SK-N-SH (cell line): ENCODE measurements at regions not wholly inside any gene's neighbourhood (a gene's known extent, or its start where the extent isn't known, plus 50 kb on each side); places are given as distances from the start of the nearest gene placed in this dataset.

Experiments used
- CTCF ChIA-PET: fragments of 300-600, 350-600 bp; formaldehyde crosslinking; extraction: SDS; loops from one replicate; lab custom pipeline; 2021; lab: Yijun Ruan, JAX
- POLR2A ChIA-PET: fragments of 350-600 bp; sonication (Branson Sonifier 250); formaldehyde crosslinking; extraction: SDS; loops from one replicate; lab custom pipeline; 2020; ENCODE audit warnings: antibody characterized with exemption, inconsistent platforms; lab: Yijun Ruan, JAX
- DNase-seq: peaks from one replicate; pipeline ENCODE4 v3.0.0; 2012
- H2AFZ ChIP-seq: fragments of 200-600 bp; sonication (generic); 2 replicates; pipeline ENCODE4 v1.8.1; 2016; ENCODE audit warnings: antibody characterized with exemption, mild to moderate bottlenecking, low read depth
- H3F3A ChIP-seq: fragments of 200-600 bp; sonication (generic); replicated peaks from 2 replicates; pipeline ENCODE3; 2016; ENCODE audit warnings: antibody characterized with exemption, mild to moderate bottlenecking; ENCODE audit not compliant: insufficient read depth
- H3K27ac ChIP-seq, 2 experiments: fragments of 200-500 bp in 1 of 2; fragments of 200-600 bp in 1 of 2; sonication (Bioruptor generic) in 1 of 2; sonication (generic), shearing (Covaris generic) in 1 of 2; 2 replicates each; pipeline versions ENCODE4 v1.5.1 to v1.6.1; 2014 to 2016; ENCODE audit warnings: low read depth in 2 of 2, inconsistent platforms in 1 of 2, low read length in 1 of 2, mild to moderate bottlenecking in 1 of 2, mixed read lengths in 1 of 2
- H3K27me3 ChIP-seq: fragments of 200-600 bp; sonication (generic), shearing (Covaris generic); 2 replicates; pipeline ENCODE4 v1.6.1; 2016; ENCODE audit warnings: mixed run types; ENCODE audit not compliant: insufficient read depth
- H3K36me3 ChIP-seq, 2 experiments: fragments of 200-500 bp in 1 of 2; fragments of 200-600 bp in 1 of 2; sonication (Bioruptor generic) in 1 of 2; sonication (generic) in 1 of 2; replicated peaks in 1 of 2; 2 replicates each; pipeline versions ENCODE3 to v1.5.1; 2014 to 2016; ENCODE audit warnings: low read length in 1 of 2, mild to moderate bottlenecking in 1 of 2; ENCODE audit not compliant: insufficient read depth in 2 of 2, control insufficient read depth in 1 of 2
- H3K4me1 ChIP-seq, 2 experiments: fragments of 200-500 bp in 1 of 2; fragments of 200-600 bp in 1 of 2; sonication (Bioruptor generic) in 1 of 2; sonication (generic), shearing (Covaris generic) in 1 of 2; 2 replicates each; pipeline versions ENCODE4 v1.5.1 to v1.6.1; 2014 to 2016; ENCODE audit warnings: low read depth in 1 of 2, low read length in 1 of 2, mixed run types in 1 of 2; ENCODE audit not compliant: insufficient read depth in 2 of 2, control insufficient read depth in 1 of 2
- H3K4me2 ChIP-seq: fragments of 200-600 bp; sonication (generic), shearing (Covaris generic); 2 replicates; pipeline ENCODE4 v1.6.1; 2017; ENCODE audit warnings: mixed run types
- H3K4me3 ChIP-seq, 2 experiments: fragments of 200-500 bp in 1 of 2; fragments of 200-600 bp in 1 of 2; sonication (Bioruptor generic) in 1 of 2; sonication (generic), shearing (Covaris generic) in 1 of 2; 2 replicates each; pipeline versions ENCODE4 v1.5.1 to v1.8.1; 2014 to 2016; ENCODE audit warnings: low read depth in 2 of 2, inconsistent platforms in 1 of 2, low read length in 1 of 2, mild to moderate bottlenecking in 1 of 2, mixed read lengths in 1 of 2, moderate library complexity in 1 of 2
- H3K79me2 ChIP-seq: fragments of 200-600 bp; sonication (generic); 2 replicates; pipeline ENCODE4 v1.8.1; 2017; ENCODE audit warnings: mild to moderate bottlenecking; ENCODE audit not compliant: insufficient read depth
- H3K9ac ChIP-seq: fragments of 200-600 bp; sonication (generic); 2 replicates; pipeline ENCODE4 v1.6.1; 2017; ENCODE audit warnings: mixed run types
- H3K9me2 ChIP-seq: fragments of 200-600 bp; sonication (generic); 2 replicates; pipeline ENCODE4 v1.6.1; 2017; ENCODE audit warnings: mixed run types
- H3K9me3 ChIP-seq: fragments of 200-600 bp; sonication (generic); 2 replicates; pipeline ENCODE4 v1.6.1; 2017; ENCODE audit warnings: mixed run types, mild to moderate bottlenecking, moderate library complexity
- H4K20me1 ChIP-seq: fragments of 200-600 bp; sonication (generic); 2 replicates; pipeline ENCODE4 v1.6.1; 2017; ENCODE audit warnings: mild to moderate bottlenecking, mixed run types; ENCODE audit not compliant: insufficient read depth
- EZH2phosphoT487 ChIP-seq: fragments of 200-600 bp; sonication (generic); IDR thresholded peaks from 2 replicates; pipeline ENCODE4 v1.6.1; 2017; ENCODE audit warnings: low read depth, mixed run types, mild to moderate bottlenecking, antibody characterized with exemption, moderate library complexity, borderline replicate concordance
- FOSL2 ChIP-seq: IDR thresholded peaks from 2 replicates; pipeline ENCODE4 v1.4.0; 2012; ENCODE audit warnings: low read depth, mild to moderate bottlenecking, moderate library complexity, borderline replicate concordance
- FOXM1 ChIP-seq: IDR thresholded peaks from 2 replicates; pipeline ENCODE4 v1.4.0; 2012; ENCODE audit warnings: low read depth, mild to moderate bottlenecking
- GABPA ChIP-seq: IDR thresholded peaks from 2 replicates; pipeline ENCODE4 v1.4.0; 2012; ENCODE audit warnings: low read depth, mild to moderate bottlenecking
- GATA2 ChIP-seq: sonication (generic); formaldehyde crosslinking; IDR thresholded peaks from 2 replicates; pipeline ENCODE4 v1.5.0; 2020; ENCODE audit warnings: mild to moderate bottlenecking, missing genetic modification reagents
- IRF3 ChIP-seq: fragments of 150-350 bp; IDR thresholded peaks from 2 replicates; pipeline ENCODE4 v1.6.1; 2016; ENCODE audit warnings: mild to moderate bottlenecking, low read depth, low read length
- MAX ChIP-seq: IDR thresholded peaks from 2 replicates; pipeline ENCODE4 v1.4.0; 2012; ENCODE audit warnings: low read depth
- PBX3 ChIP-seq: IDR thresholded peaks from 2 replicates; pipeline ENCODE4; 2012
- POLR2AphosphoS5 ChIP-seq: IDR thresholded peaks from 2 replicates; pipeline ENCODE4 v1.6.1; 2012; ENCODE audit warnings: low read depth, low read length
- RAD21 ChIP-seq: IDR thresholded peaks from 2 replicates; pipeline ENCODE4 v1.6.1; 2012; ENCODE audit warnings: mild to moderate bottlenecking, low read length
- REST ChIP-seq: IDR thresholded peaks from 2 replicates; pipeline ENCODE4 v1.6.1; 2012; ENCODE audit warnings: mild to moderate bottlenecking, low read depth, low read length, moderate library complexity
- RFX5 ChIP-seq: IDR thresholded peaks from 2 replicates; pipeline ENCODE4 v1.6.1; 2012; ENCODE audit warnings: mild to moderate bottlenecking, improper control_type of control experiment, low read length
- SIN3A ChIP-seq: IDR thresholded peaks from 2 replicates; pipeline ENCODE4 v1.6.1; 2012; ENCODE audit warnings: low read depth, mild to moderate bottlenecking, low read length, moderate library complexity, borderline replicate concordance
- SMC3 ChIP-seq: IDR thresholded peaks from 2 replicates; pipeline ENCODE4 v1.6.1; 2012; ENCODE audit warnings: low read depth, low read length, improper control_type of control experiment
- TCF12 ChIP-seq: IDR thresholded peaks from 2 replicates; pipeline ENCODE4 v1.4.0; 2012
- TEAD4 ChIP-seq: IDR thresholded peaks from 2 replicates; pipeline ENCODE4 v1.4.0; 2012; ENCODE audit warnings: mild to moderate bottlenecking, borderline replicate concordance; ENCODE audit not compliant: insufficient read depth
- USF1 ChIP-seq: IDR thresholded peaks from 2 replicates; pipeline ENCODE4 v1.4.0; 2012; ENCODE audit warnings: low read depth, borderline replicate concordance
- ZBTB33 ChIP-seq: IDR thresholded peaks from 2 replicates; pipeline ENCODE4 v1.4.0; 2012; ENCODE audit warnings: low read depth, borderline replicate concordance
- WGBS: methylation state at CpG from one replicate; pipeline ENCODE4 v1.1.6; 2017; ENCODE audit warnings: low lambda C conversion rate; 5-methylcytosine and 5-hydroxymethylcytosine counted together

- ChIA-PET POLR2A (no interaction called here), CTCF (interaction anchor here (1.1 kb wide), 1 partner anchor 9 kb away, joined by 3 read pairs; no protein-coding TSS in a partner anchor)
- H4K20me1 ChIP-seq = no peaks in the 10 kb centered on the region
- H3K4me1 ChIP-seq = peaks cover 0 to 9% of the 10 kb centered on the region in 2 experiments; a peak in 2 of 4 replicates
- no peaks in the 10 kb centered on the region for H3K9me3 ChIP-seq
- H3K27ac ChIP-seq = no peak overlapping the region
- 58% methylated on average over 3 of the region's 3 CpGs for WGBS
- no peaks in the 10 kb centered on the region for H3K27me3 ChIP-seq
- H3K9me2 ChIP-seq = no peaks in the 10 kb centered on the region
- no peak overlapping the region for H3K9ac ChIP-seq
- TF ChIP-seq SIN3A (no peak), RAD21 (no peak), PBX3 (no peak), RFX5 (no peak), GABPA (no peak)
- no peak overlapping the region for H3K4me2 ChIP-seq
- no peak overlapping the region for H3K4me3 ChIP-seq
- H3K36me3 ChIP-seq = no peaks in the 10 kb centered on the region
- no peak for DNase-seq
- no peaks in the 10 kb centered on the region for H3K79me2 ChIP-seq
- no peaks in the 10 kb centered on the region for H3F3A ChIP-seq
- H2AFZ ChIP-seq = no peak overlapping the region
Measured at GRCh38 chr18:56035546-56035945, 447.6 kb upstream of the TCF4 start.

- no peak overlapping the region for H3K4me3 ChIP-seq
- no peaks in the 10 kb centered on the region for H3K9me3 ChIP-seq
- no peak for DNase-seq
- H3K27ac ChIP-seq = no peak overlapping the region
- H3F3A ChIP-seq = no peaks in the 10 kb centered on the region
- ChIA-PET POLR2A (no interaction called here), CTCF (interaction anchor here (1.1 kb wide), 1 partner anchor 10 kb away, joined by 3 read pairs; no protein-coding TSS in a partner anchor)
- no peaks in the 10 kb centered on the region for H3K9me2 ChIP-seq
- 40% methylated on average over 2 of the region's 2 CpGs for WGBS
- H2AFZ ChIP-seq = no peak overlapping the region
- H3K4me1 ChIP-seq = peaks cover 0 to 9% of the 10 kb centered on the region in 2 experiments; a peak in 2 of 4 replicates
- H3K79me2 ChIP-seq = no peaks in the 10 kb centered on the region
- H4K20me1 ChIP-seq = no peaks in the 10 kb centered on the region
- no peaks in the 10 kb centered on the region for H3K36me3 ChIP-seq
- no peak overlapping the region for H3K4me2 ChIP-seq
- H3K27me3 ChIP-seq = no peaks in the 10 kb centered on the region
- H3K9ac ChIP-seq = no peak overlapping the region
- TF ChIP-seq PBX3 (no peak), ZBTB33 (no peak), GATA2 (CRISPR knock-in tag) (no peak), IRF3 (no peak), MAX (no peak), USF1 (no peak), TCF12 (no peak), POLR2AphosphoS5 (no peak), REST (no peak), TEAD4 (no peak), EZH2phosphoT487 (no peak), FOSL2 (no peak), SIN3A (no peak), SMC3 (no peak), FOXM1 (no peak)
Measured at GRCh38 chr18:56034949-56035348, 447.0 kb upstream of the TCF4 start.
